GM23338 (cell line): ENCODE measurements at regions not wholly inside any gene's neighbourhood (a gene's known extent, or its start where the extent isn't known, plus 50 kb on each side); places are given as distances from the start of the nearest gene placed in this dataset.
"Not testable (repeated sequence)": the region's sequence is repeated elsewhere in the genome, so short reads cannot be mapped to it uniquely, and the experiment has no call there.

Experiments used
- ATAC-seq: fragments of 200-7000 bp; cut with Tn5 transposase; 3 replicates; pipeline ENCODE4 v1.9.1; 2020
- DNase-seq: peaks from one replicate; pipeline ENCODE4 v3.0.0-alpha.2; 2015; ENCODE audit warnings: low spot score
- H2AFZ ChIP-seq: fragments of 200-600 bp; sonication (generic); 2 replicates; pipeline ENCODE4 v1.8.0; 2016; ENCODE audit warnings: antibody characterized with exemption, mild to moderate bottlenecking, moderate library complexity
- H3F3A ChIP-seq: fragments of 200-600 bp; sonication (generic); replicated peaks from 2 replicates; pipeline ENCODE4 v1.8.0; 2017; ENCODE audit warnings: antibody characterized with exemption, mixed run types, low read depth
- H3K27ac ChIP-seq: fragments of 200-600 bp; sonication (generic); 2 replicates; pipeline ENCODE4 v1.6.1; 2016; ENCODE audit warnings: low read depth
- H3K27me3 ChIP-seq: fragments of 200-600 bp; sonication (generic); 2 replicates; pipeline ENCODE4 v1.8.0; 2016; ENCODE audit warnings: mild to moderate bottlenecking, mixed run types, moderate library complexity; ENCODE audit not compliant: insufficient read depth
- H3K36me3 ChIP-seq: fragments of 200-600 bp; sonication (generic); 2 replicates; pipeline ENCODE4 v1.8.0; 2016; ENCODE audit warnings: mild to moderate bottlenecking; ENCODE audit not compliant: insufficient read depth
- H3K4me1 ChIP-seq: fragments of 200-600 bp; sonication (generic); 2 replicates; pipeline ENCODE4 v1.8.0; 2016; ENCODE audit warnings: mild to moderate bottlenecking, moderate library complexity; ENCODE audit not compliant: insufficient read depth
- H3K4me2 ChIP-seq: fragments of 200-600 bp; sonication (generic); 2 replicates; pipeline ENCODE4 v1.7.1; 2017; ENCODE audit warnings: mixed run types
- H3K4me3 ChIP-seq: fragments of 200-600 bp; sonication (generic); 2 replicates; pipeline ENCODE4 v1.6.1; 2016; ENCODE audit warnings: mixed run types
- H3K79me2 ChIP-seq: fragments of 200-600 bp; sonication (generic); replicated peaks from 2 replicates; pipeline ENCODE4 v1.8.0; 2017; ENCODE audit warnings: mild to moderate bottlenecking; ENCODE audit not compliant: insufficient read depth
- H3K9me2 ChIP-seq: fragments of 200-600 bp; sonication (generic); 2 replicates; pipeline ENCODE4 v1.8.0; 2017; ENCODE audit not compliant: insufficient read depth
- H4K20me1 ChIP-seq: fragments of 200-600 bp; sonication (generic); replicated peaks from 2 replicates; pipeline ENCODE4 v1.8.0; 2017; ENCODE audit warnings: mild to moderate bottlenecking; ENCODE audit not compliant: insufficient read depth
- H3K27ac Mint-ChIP-seq: 2 replicates; pipeline ENCODE4 v1.8.0; 2020; ENCODE audit warnings: inconsistent platforms, mild to moderate bottlenecking, moderate library complexity, mixed read lengths
- H3K27me3 Mint-ChIP-seq: 3 replicates; pipeline ENCODE4 v1.8.0; 2022; ENCODE audit warnings: low read depth, mild to moderate bottlenecking, moderate library complexity, mixed read lengths, inconsistent platforms; ENCODE audit not compliant: insufficient read depth, poor library complexity
- H3K36me3 Mint-ChIP-seq: 3 replicates; pipeline ENCODE4 v1.8.0; 2021; ENCODE audit warnings: low read depth, mild to moderate bottlenecking, inconsistent platforms, moderate library complexity, mixed read lengths
- H3K4me1 Mint-ChIP-seq: 3 replicates; pipeline ENCODE4 v1.8.0; 2020; ENCODE audit warnings: mild to moderate bottlenecking, inconsistent platforms, mixed read lengths
- H3K4me3 Mint-ChIP-seq: 3 replicates; pipeline ENCODE4 v1.8.0; 2021; ENCODE audit warnings: moderate library complexity, mild to moderate bottlenecking, inconsistent platforms, mixed read lengths
- H3K9me3 Mint-ChIP-seq: 3 replicates; pipeline ENCODE4 v1.8.0; 2020; ENCODE audit warnings: moderate library complexity, mild to moderate bottlenecking, inconsistent platforms, mixed read lengths
- CTCF ChIP-seq, 2 experiments: fragments of 200-600 bp in 1 of 2; sonication (generic) in 1 of 2; conservative IDR thresholded peaks; 2 replicates each; pipeline versions ENCODE4 v1.5.1 to v1.6.1; 2016 to 2017; ENCODE audit warnings: antibody characterized with exemption in 2 of 2, low read depth in 2 of 2, mild to moderate bottlenecking in 2 of 2, moderate library complexity in 1 of 2
- EZH2phosphoT487 ChIP-seq: fragments of 200-600 bp; sonication (generic); IDR thresholded peaks from one replicate; pipeline ENCODE4 v1.8.1; 2018; ENCODE audit warnings: antibody characterized with exemption; ENCODE audit not compliant: unreplicated experiment
- POLR2AphosphoS5 ChIP-seq: IDR thresholded peaks from 2 replicates; pipeline ENCODE4 v1.6.1; 2016; ENCODE audit warnings: antibody characterized with exemption, low read depth
- ZNF462 ChIP-seq: fragments of 250-450 bp; sonication (Bioruptor Pico); IDR thresholded peaks from 2 replicates; pipeline ENCODE4 v1.5.0; 2020; ENCODE audit warnings: mild to moderate bottlenecking, moderate library complexity

DNA sequence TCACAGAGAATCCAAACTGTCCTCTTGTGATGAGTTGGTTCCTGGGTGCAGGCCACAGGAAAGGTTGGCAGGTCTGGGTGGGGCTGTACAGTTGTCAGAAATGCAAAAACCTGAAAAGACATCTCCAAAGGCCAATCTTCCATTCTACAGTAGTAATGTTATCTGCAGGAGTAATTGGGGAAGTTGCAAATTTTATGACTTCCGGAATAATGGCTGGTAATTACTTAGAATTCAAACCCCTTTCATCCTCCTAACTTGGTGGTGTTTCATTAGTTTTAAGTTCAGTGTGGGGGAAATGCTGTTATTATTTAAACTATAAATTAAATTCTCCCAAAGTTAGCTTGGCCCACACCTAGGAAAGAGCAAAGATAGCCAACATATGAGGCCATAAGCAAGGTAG is 64.7 kb upstream of the FAT3 start:
- Mint-ChIP-seq H3K9me3 (peaks cover 32% of the 10 kb centered on the region), H3K27me3 (peaks cover 9% of the 10 kb centered on the region), H3K4me3 (no peak overlapping the region), H3K27ac (no peak overlapping the region), H3K4me1 (peaks cover 3% of the 10 kb centered on the region), H3K36me3 (peaks cover 27% of the 10 kb centered on the region)
- no peaks in the 10 kb centered on the region for H3K36me3 ChIP-seq
- no peaks in the 10 kb centered on the region for H3K27me3 ChIP-seq
- no peak for ATAC-seq
- DNase-seq, result no peak
- no peak overlapping the region for H3K27ac ChIP-seq
- no peaks in the 10 kb centered on the region for H4K20me1 ChIP-seq
- no peak overlapping the region for H2AFZ ChIP-seq
- H3K4me3 ChIP-seq, result no peak overlapping the region
- 0 out of 2 replicates have a peak, but pooled peaks cover 2% of the 10 kb centered on the region for H3K4me1 ChIP-seq
- no peak overlapping the region for H3K4me2 ChIP-seq
- H3K9me2 ChIP-seq, result no peaks in the 10 kb centered on the region
- H3K79me2 ChIP-seq, result no peaks in the 10 kb centered on the region
- TF ChIP-seq POLR2AphosphoS5 (no peak), EZH2phosphoT487 (no peak), CTCF (conservative IDR thresholded peaks at IDR 0.05; ENCODE audit: low read depth in 2 of 2) (no peak), ZNF462 (no peak)
- no peaks in the 10 kb centered on the region for H3F3A ChIP-seq

DNA sequence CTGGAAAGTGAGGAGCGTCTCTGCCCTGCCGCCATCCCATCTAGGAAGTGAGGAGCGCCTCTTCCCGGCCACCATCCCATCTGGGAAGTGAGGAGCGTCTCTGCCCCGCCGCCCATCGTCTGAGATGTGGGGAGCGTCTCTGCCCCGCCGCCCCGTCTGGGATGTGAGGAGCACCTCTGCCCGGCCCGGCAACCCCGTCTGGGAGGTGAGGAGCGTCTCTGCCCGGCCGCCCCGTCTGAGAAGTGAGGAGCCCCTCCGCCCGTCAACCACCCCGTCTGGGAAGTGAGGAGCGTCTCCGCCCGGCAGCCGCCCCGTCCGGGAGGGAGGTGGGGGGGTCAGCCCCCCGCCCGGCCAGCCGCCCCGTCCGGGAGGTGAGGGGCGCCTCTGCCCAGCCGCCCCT is 67.2 kb upstream of the FAT3 start:
- H3F3A ChIP-seq, H3K4me3 Mint-ChIP-seq, H3K4me2 ChIP-seq, H3K36me3 ChIP-seq, DNase-seq, H3K27me3 Mint-ChIP-seq, H3K27me3 ChIP-seq, H3K9me2 ChIP-seq, H3K27ac Mint-ChIP-seq, H4K20me1 ChIP-seq, H3K27ac ChIP-seq, H3K4me3 ChIP-seq, H3K79me2 ChIP-seq, H2AFZ ChIP-seq, ATAC-seq: not testable (repeated sequence)
- H3K4me1 Mint-ChIP-seq, result peaks cover 12% of the 10 kb centered on the region
- H3K9me3 Mint-ChIP-seq, result peaks cover 32% of the 10 kb centered on the region
- peaks cover 27% of the 10 kb centered on the region for H3K36me3 Mint-ChIP-seq
- peaks cover 13% of the 10 kb centered on the region; the same call in 1 of the 2 replicates for H3K4me1 ChIP-seq
